ENCODE measurements at regions not wholly inside any gene's neighbourhood (a gene's known extent, or its start where the extent isn't known, plus 50 kb on each side); places are given as distances from the start of the nearest gene placed in this dataset.

GRCh38 chr3:16053794-16054193, 120.7 kb upstream of the GALNT15 start:
- no peaks in the 10 kb centered on the region for H3F3A ChIP-seq (ENCODE audit: insufficient read depth, low read length, poor library complexity, severe bottlenecking)
- no peak overlapping the region for H3K4me3 ChIP-seq (ENCODE audit: low read length)
- H3K27ac ChIP-seq (ENCODE audit: low read length) = no peak overlapping the region
- no peaks in the 10 kb centered on the region for H4K20me1 ChIP-seq (ENCODE audit: insufficient read depth)
- H3K9me3 ChIP-seq (ENCODE audit: low read length) = no peaks in the 10 kb centered on the region
- H3K9me2 ChIP-seq (ENCODE audit: insufficient read depth, low read length) = no peaks in the 10 kb centered on the region
- H3K27me3 ChIP-seq (ENCODE audit: insufficient read depth, low read depth, low read length) = no peaks in the 10 kb centered on the region
- H3K9ac ChIP-seq (ENCODE audit: low read length) = no peak overlapping the region
- no peak overlapping the region for H3K4me2 ChIP-seq (ENCODE audit: low read length)
- no peaks in the 10 kb centered on the region for H3K36me3 ChIP-seq (ENCODE audit: insufficient read depth, low read length)
- H3K79me2 ChIP-seq (replicated peaks; ENCODE audit: insufficient read depth, low read length) = no peaks in the 10 kb centered on the region
- no peak overlapping the region for H2AFZ ChIP-seq (ENCODE audit: low read depth, low read length)
- TF ChIP-seq EP300 (conservative IDR thresholded peaks at IDR 0.05; ENCODE audit: poor library complexity, severe bottlenecking) (no peak), TAF1 (IDR thresholded peaks at IDR 0.05; ENCODE audit: low read depth) (no peak)

DNA sequence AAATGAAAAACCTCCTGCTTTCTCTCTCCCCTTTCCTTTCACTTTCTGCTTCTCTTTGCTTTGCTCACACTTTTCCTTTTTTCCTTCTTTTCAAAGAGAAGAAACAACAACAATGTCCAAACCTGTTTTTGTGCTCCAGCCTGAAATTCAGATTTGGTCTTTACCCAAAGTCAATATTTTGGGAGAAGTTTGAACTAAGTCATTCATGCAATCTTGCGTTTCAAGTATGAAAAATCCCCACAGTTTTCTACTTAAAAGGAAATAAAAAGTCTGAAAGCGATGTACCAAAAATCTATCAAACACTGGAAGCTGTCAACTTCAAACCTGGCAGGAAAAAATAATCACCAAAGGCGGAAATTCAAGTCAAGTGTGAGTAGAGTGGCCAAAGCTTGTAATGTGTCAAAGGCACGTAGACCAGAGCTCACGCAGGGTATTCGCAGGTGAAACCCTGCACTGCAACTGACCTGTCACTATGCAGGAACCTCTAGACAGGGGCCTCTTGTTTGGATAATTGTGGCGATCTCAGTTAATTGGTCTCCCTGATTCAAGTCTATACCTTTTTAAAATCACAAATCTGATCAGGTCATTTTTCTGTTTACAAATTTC, 118.8 kb upstream of the GALNT15 start:
- H3K27ac ChIP-seq (ENCODE audit: low read length) = no peak overlapping the region
- H3F3A ChIP-seq (ENCODE audit: insufficient read depth, low read length, poor library complexity, severe bottlenecking) = no peaks in the 10 kb centered on the region
- no peaks in the 10 kb centered on the region for H3K36me3 ChIP-seq (ENCODE audit: insufficient read depth, low read length)
- no peak overlapping the region for H3K4me2 ChIP-seq (ENCODE audit: low read length)
- no peaks in the 10 kb centered on the region for H3K9me2 ChIP-seq (ENCODE audit: insufficient read depth, low read length)
- no peaks in the 10 kb centered on the region for H4K20me1 ChIP-seq (ENCODE audit: insufficient read depth)
- H2AFZ ChIP-seq (ENCODE audit: low read depth, low read length) = no peak overlapping the region
- H3K4me3 ChIP-seq (ENCODE audit: low read length) = no peak overlapping the region
- H3K9ac ChIP-seq (ENCODE audit: low read length) = no peak overlapping the region
- TF ChIP-seq POLR2AphosphoS5 (IDR thresholded peaks at IDR 0.05) (no peak), CTCF (IDR thresholded peaks at IDR 0.05; ENCODE audit: poor library complexity, severe bottlenecking) (no peak), EZH2 (IDR thresholded peaks at IDR 0.05; ENCODE audit: borderline replicate concordance, insufficient read depth, low read length, poor library complexity, severe bottlenecking) (no peak), EP300 (conservative IDR thresholded peaks at IDR 0.05; ENCODE audit: poor library complexity, severe bottlenecking) (no peak), RAD21 (conservative IDR thresholded peaks at IDR 0.05) (no peak), TAF1 (IDR thresholded peaks at IDR 0.05; ENCODE audit: low read depth) (no peak), MXI1 (conservative IDR thresholded peaks at IDR 0.05; ENCODE audit: poor library complexity, severe bottlenecking) (no peak), SMC3 (conservative IDR thresholded peaks at IDR 0.05; ENCODE audit: poor library complexity) (no peak)
- TF ChIP-seq, protein P1, sequence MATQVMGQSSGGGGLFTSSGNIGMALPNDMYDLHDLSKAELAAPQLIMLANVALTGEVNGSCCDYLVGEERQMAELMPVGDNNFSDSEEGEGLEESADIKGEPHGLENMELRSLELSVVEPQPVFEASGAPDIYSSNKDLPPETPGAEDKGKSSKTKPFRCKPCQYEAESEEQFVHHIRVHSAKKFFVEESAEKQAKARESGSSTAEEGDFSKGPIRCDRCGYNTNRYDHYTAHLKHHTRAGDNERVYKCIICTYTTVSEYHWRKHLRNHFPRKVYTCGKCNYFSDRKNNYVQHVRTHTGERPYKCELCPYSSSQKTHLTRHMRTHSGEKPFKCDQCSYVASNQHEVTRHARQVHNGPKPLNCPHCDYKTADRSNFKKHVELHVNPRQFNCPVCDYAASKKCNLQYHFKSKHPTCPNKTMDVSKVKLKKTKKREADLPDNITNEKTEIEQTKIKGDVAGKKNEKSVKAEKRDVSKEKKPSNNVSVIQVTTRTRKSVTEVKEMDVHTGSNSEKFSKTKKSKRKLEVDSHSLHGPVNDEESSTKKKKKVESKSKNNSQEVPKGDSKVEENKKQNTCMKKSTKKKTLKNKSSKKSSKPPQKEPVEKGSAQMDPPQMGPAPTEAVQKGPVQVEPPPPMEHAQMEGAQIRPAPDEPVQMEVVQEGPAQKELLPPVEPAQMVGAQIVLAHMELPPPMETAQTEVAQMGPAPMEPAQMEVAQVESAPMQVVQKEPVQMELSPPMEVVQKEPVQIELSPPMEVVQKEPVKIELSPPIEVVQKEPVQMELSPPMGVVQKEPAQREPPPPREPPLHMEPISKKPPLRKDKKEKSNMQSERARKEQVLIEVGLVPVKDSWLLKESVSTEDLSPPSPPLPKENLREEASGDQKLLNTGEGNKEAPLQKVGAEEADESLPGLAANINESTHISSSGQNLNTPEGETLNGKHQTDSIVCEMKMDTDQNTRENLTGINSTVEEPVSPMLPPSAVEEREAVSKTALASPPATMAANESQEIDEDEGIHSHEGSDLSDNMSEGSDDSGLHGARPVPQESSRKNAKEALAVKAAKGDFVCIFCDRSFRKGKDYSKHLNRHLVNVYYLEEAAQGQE (IDR thresholded peaks at IDR 0.05; ENCODE audit: borderline replicate concordance) = no peak
- no peaks in the 10 kb centered on the region for H3K27me3 ChIP-seq (ENCODE audit: insufficient read depth, low read depth, low read length)
- no peaks in the 10 kb centered on the region for H3K9me3 ChIP-seq (ENCODE audit: low read length)
- H3K79me2 ChIP-seq (replicated peaks; ENCODE audit: insufficient read depth, low read length) = no peaks in the 10 kb centered on the region
